ENCODE measurements at regions not wholly inside any gene's neighbourhood (a gene's known extent, or its start where the extent isn't known, plus 50 kb on each side); places are given as distances from the start of the nearest gene placed in this dataset.
A peak's percentile ranks its signal among the peaks of the same experiment; 100 is the strongest.

GRCh38 chr4:126242679-126243390, 928.1 kb downstream of the FAT4 start:
- DNase-seq: no peak

- no peak for DNase-seq
These were observed 932.7 kb downstream of the FAT4 start for GRCh38 chr4:126247409-126247808.

- DNase-seq: no peak
These were observed 935.3 kb downstream of the FAT4 start for GRCh38 chr4:126250006-126250405.

- DNase-seq: no peak
These were observed 936.4 kb downstream of the FAT4 start for GRCh38 chr4:126251169-126251568.

- no peak for DNase-seq
These were observed 947.9 kb downstream of the FAT4 start for GRCh38 chr4:126262665-126263064.

- DNase-seq: peak; percentile 82
These were observed 950.1 kb downstream of the FAT4 start for GRCh38 chr4:126264839-126265238.

GRCh38 chr4:126265888-126266287, 951.1 kb downstream of the FAT4 start:
- no peak for DNase-seq

- DNase-seq: peak; percentile 16
These were observed 952.9 kb downstream of the FAT4 start for GRCh38 chr4:126267689-126268088.

- peak; percentile 58 for DNase-seq
These were observed 953.4 kb downstream of the FAT4 start for GRCh38 chr4:126268106-126268505.

- DNase-seq: no peak
These were observed 954.4 kb downstream of the FAT4 start for GRCh38 chr4:126269106-126269505.

- DNase-seq: no peak
These were observed 956.5 kb downstream of the FAT4 start for GRCh38 chr4:126271292-126271691.

- no peak for DNase-seq
These were observed 959.0 kb downstream of the FAT4 start for GRCh38 chr4:126273746-126274145.

- DNase-seq: no peak
These were observed 977.1 kb downstream of the FAT4 start for GRCh38 chr4:126291886-126292285.

GRCh38 chr4:126298271-126298670, 983.5 kb downstream of the FAT4 start:
- no peak for DNase-seq

- DNase-seq: no peak
These were observed 991.6 kb downstream of the FAT4 start for GRCh38 chr4:126306152-126306869.

- no peak for DNase-seq
These were observed 1003.6 kb downstream of the FAT4 start for GRCh38 chr4:126318376-126318775.

- no peak for DNase-seq
These were observed 1014.2 kb downstream of the FAT4 start for GRCh38 chr4:126328914-126329313.

- DNase-seq: no peak
These were observed 1023.8 kb downstream of the FAT4 start for GRCh38 chr4:126338548-126338947.

GRCh38 chr4:126341927-126342326, 1027.2 kb downstream of the FAT4 start:
- DNase-seq: no peak

GRCh38 chr4:126344472-126344871, 1029.7 kb downstream of the FAT4 start:
- no peak for DNase-seq

GRCh38 chr4:126346654-126347053, 1031.9 kb downstream of the FAT4 start:
- DNase-seq: no peak

- no peak for DNase-seq
These were observed 1040.0 kb downstream of the FAT4 start for GRCh38 chr4:126354784-126355183.

- no peak for DNase-seq
These were observed 1043.3 kb downstream of the FAT4 start for GRCh38 chr4:126358041-126358440.

- no peak for DNase-seq
These were observed 1046.5 kb downstream of the FAT4 start for GRCh38 chr4:126361287-126361686.

Data from fibroblast of skin of back (primary cell).